Mesenchymal stem cell (in vitro differentiated cells and primary cell): ENCODE measurements at regions not wholly inside any gene's neighbourhood (a gene's known extent, or its start where the extent isn't known, plus 50 kb on each side); places are given as distances from the start of the nearest gene placed in this dataset.

Experiments
- DNase-seq: peaks from one replicate; pipeline ENCODE4 v3.0.0-alpha.2; 2013
- H2AFZ ChIP-seq: one replicate; pipeline ENCODE4 v1.6.1; 2013; ENCODE audit warnings: low read depth, mild to moderate bottlenecking, control low read depth, inconsistent platforms, low read length, moderate library complexity
- H2AK5ac ChIP-seq: 2 replicates; pipeline ENCODE4 v1.6.1; 2013; ENCODE audit warnings: low read length, moderate library complexity, mild to moderate bottlenecking, inconsistent platforms; ENCODE audit not compliant: severe bottlenecking
- H2BK120ac ChIP-seq: one replicate; pipeline ENCODE4 v1.6.1; 2013; ENCODE audit warnings: low read depth, mild to moderate bottlenecking, inconsistent platforms, low read length, moderate library complexity
- H2BK12ac ChIP-seq, 2 experiments: one replicate each; pipeline ENCODE4 v1.6.1; 2013; ENCODE audit warnings: inconsistent platforms in 2 of 2, low read length in 2 of 2, mild to moderate bottlenecking in 2 of 2, moderate library complexity in 2 of 2, control low read depth in 1 of 2
- H2BK15ac ChIP-seq: one replicate; pipeline ENCODE4 v1.6.1; 2013; ENCODE audit warnings: mild to moderate bottlenecking, low read depth, inconsistent platforms; ENCODE audit not compliant: poor library complexity, severe bottlenecking
- H2BK5ac ChIP-seq: 2 replicates; pipeline ENCODE4 v1.6.1; 2013; ENCODE audit warnings: low read depth, mild to moderate bottlenecking, low read length, control low read depth, inconsistent platforms; ENCODE audit not compliant: poor library complexity, severe bottlenecking
- H3K14ac ChIP-seq, 2 experiments: one replicate each; pipeline ENCODE4 v1.6.1; 2013; ENCODE audit warnings: inconsistent platforms in 2 of 2, low read length in 2 of 2, control low read depth in 1 of 2, mild to moderate bottlenecking in 1 of 2, moderate library complexity in 1 of 2
- H3K18ac ChIP-seq, 2 experiments: one replicate each; pipeline ENCODE4 v1.6.1; 2013; ENCODE audit warnings: inconsistent platforms in 2 of 2, low read length in 2 of 2, control low read depth in 1 of 2, low read depth in 1 of 2, mild to moderate bottlenecking in 1 of 2
- H3K23ac ChIP-seq, 2 experiments: one replicate each; pipeline ENCODE4 v1.6.1; 2013; ENCODE audit warnings: inconsistent platforms in 2 of 2, low read length in 2 of 2, mild to moderate bottlenecking in 2 of 2, moderate library complexity in 2 of 2, control low read depth in 1 of 2
- H3K27ac ChIP-seq: 2 replicates; pipeline ENCODE4 v1.5.1; 2013; ENCODE audit warnings: mild to moderate bottlenecking, moderate library complexity, low read length, control low read depth, inconsistent platforms; ENCODE audit not compliant: poor library complexity, severe bottlenecking
- H3K27me3 ChIP-seq, 2 experiments: 2 replicates each; pipeline versions ENCODE4 v1.6.1 to v1.7.0; 2013; ENCODE audit warnings: low read length in 2 of 2, mild to moderate bottlenecking in 2 of 2, moderate library complexity in 2 of 2, control low read depth in 1 of 2, inconsistent platforms in 1 of 2; ENCODE audit not compliant: control insufficient read depth in 1 of 2, insufficient read depth in 1 of 2
- H3K36me3 ChIP-seq, 2 experiments: 2 replicates each; pipeline versions ENCODE4 v1.6.1 to v1.7.0; 2013; ENCODE audit warnings: low read length in 2 of 2, control low read depth in 1 of 2, inconsistent platforms in 1 of 2, low read depth in 1 of 2, mild to moderate bottlenecking in 1 of 2; ENCODE audit not compliant: insufficient read depth in 2 of 2, control insufficient read depth in 1 of 2
- H3K4ac ChIP-seq, 2 experiments: one replicate each; pipeline ENCODE4 v1.6.1; 2013; ENCODE audit warnings: inconsistent platforms in 2 of 2, low read length in 2 of 2, mild to moderate bottlenecking in 2 of 2, moderate library complexity in 2 of 2, control low read depth in 1 of 2, low read depth in 1 of 2
- H3K4me1 ChIP-seq: 2 replicates; pipeline ENCODE4 v1.6.1; 2013; ENCODE audit warnings: low read depth, low read length, control low read depth; ENCODE audit not compliant: control insufficient read depth, insufficient read depth
- H3K4me2 ChIP-seq: 2 replicates; pipeline ENCODE4 v1.6.1; 2013; ENCODE audit warnings: low read length, mild to moderate bottlenecking, inconsistent platforms; ENCODE audit not compliant: poor library complexity, severe bottlenecking
- H3K4me3 ChIP-seq, 2 experiments: 2 replicates each; pipeline versions ENCODE4 v1.5.1 to v1.7.0; 2013; ENCODE audit warnings: low read length in 2 of 2, mild to moderate bottlenecking in 2 of 2, control low read depth in 1 of 2, low read depth in 1 of 2; ENCODE audit not compliant: insufficient read depth in 1 of 2
- H3K79me1 ChIP-seq: replicated peaks from 2 replicates; pipeline ENCODE4 v1.6.1; 2013; ENCODE audit warnings: mild to moderate bottlenecking, control low read depth, low read length, inconsistent platforms; ENCODE audit not compliant: poor library complexity, severe bottlenecking
- H3K9ac ChIP-seq: 2 replicates; pipeline ENCODE4 v1.7.0; 2013; ENCODE audit warnings: mild to moderate bottlenecking, low read length, moderate library complexity
- H3K9me3 ChIP-seq: 2 replicates; pipeline ENCODE4 v1.7.0; 2013; ENCODE audit warnings: mild to moderate bottlenecking, low read length; ENCODE audit not compliant: control insufficient read depth
- H4K8ac ChIP-seq: one replicate; pipeline ENCODE4 v1.6.1; 2013; ENCODE audit warnings: inconsistent platforms, mild to moderate bottlenecking, low read length, moderate library complexity
- H4K91ac ChIP-seq: one replicate; pipeline ENCODE4 v1.6.1; 2013; ENCODE audit warnings: mild to moderate bottlenecking, low read length, inconsistent platforms
- WGBS: methylation state at CpG from one replicate; pipeline ENCODE4 v1.1.7; 2013; ENCODE audit warnings: mixed read lengths; 5-methylcytosine and 5-hydroxymethylcytosine counted together

GRCh38 chr1:185450917-185451316, 133.9 kb upstream of the IVNS1ABP start:
- H2AFZ ChIP-seq = no peak overlapping the region
- H3K23ac ChIP-seq = no peak overlapping the region
- no peak overlapping the region for H3K14ac ChIP-seq
- H2AK5ac ChIP-seq = no peak overlapping the region
- no peaks in the 10 kb centered on the region for H3K79me1 ChIP-seq
- no peak overlapping the region for H3K4ac ChIP-seq
- H3K9me3 ChIP-seq = peaks cover 3% of the 10 kb centered on the region
- no peak for DNase-seq
- no peak overlapping the region for H2BK5ac ChIP-seq
- H2BK120ac ChIP-seq = no peak overlapping the region
- 92% methylated on average over 5 of the region's 5 CpGs for WGBS
- no peaks in the 10 kb centered on the region for H3K27me3 ChIP-seq
- H3K9ac ChIP-seq = no peak overlapping the region
- no peak overlapping the region for H3K18ac ChIP-seq
- no peaks in the 10 kb centered on the region for H3K36me3 ChIP-seq
- H3K27ac ChIP-seq = no peak overlapping the region
- H4K91ac ChIP-seq = no peak overlapping the region
- no peak overlapping the region for H2BK15ac ChIP-seq
- H3K4me3 ChIP-seq = no peak overlapping the region
- H4K8ac ChIP-seq = no peak overlapping the region
- no peak overlapping the region for H3K4me2 ChIP-seq
- no peak overlapping the region for H2BK12ac ChIP-seq
- no peaks in the 10 kb centered on the region for H3K4me1 ChIP-seq

- H3K27ac ChIP-seq = no peak overlapping the region
- H3K27me3 ChIP-seq = no peaks in the 10 kb centered on the region
- no peak overlapping the region for H4K8ac ChIP-seq
- no peak overlapping the region for H2BK12ac ChIP-seq
- H2BK120ac ChIP-seq = no peak overlapping the region
- H2AK5ac ChIP-seq = no peak overlapping the region
- H2AFZ ChIP-seq = no peak overlapping the region
- no peak overlapping the region for H3K14ac ChIP-seq
- WGBS = 96% methylated on average over 3 of the region's 3 CpGs
- H2BK15ac ChIP-seq = no peak overlapping the region
- H3K4ac ChIP-seq = no peak overlapping the region
- H3K18ac ChIP-seq = no peak overlapping the region
- no peak overlapping the region for H3K4me3 ChIP-seq
- H3K79me1 ChIP-seq = no peaks in the 10 kb centered on the region
- H3K9ac ChIP-seq = no peak overlapping the region
- no peaks in the 10 kb centered on the region for H3K36me3 ChIP-seq
- no peak overlapping the region for H3K4me2 ChIP-seq
- H3K23ac ChIP-seq = no peak overlapping the region
- no peak for DNase-seq
- H3K9me3 ChIP-seq = peaks cover 3% of the 10 kb centered on the region
- H2BK5ac ChIP-seq = no peak overlapping the region
- H4K91ac ChIP-seq = no peak overlapping the region
- H3K4me1 ChIP-seq = no peaks in the 10 kb centered on the region
Measured at GRCh38 chr1:185450060-185450788, 133.2 kb upstream of the IVNS1ABP start.

GRCh38 chr1:185449378-185450059, 132.5 kb upstream of the IVNS1ABP start:
- no peak overlapping the region for H2BK15ac ChIP-seq
- no peak overlapping the region for H2BK120ac ChIP-seq
- H3K23ac ChIP-seq = no peak overlapping the region
- no peak overlapping the region for H3K14ac ChIP-seq
- H3K79me1 ChIP-seq = no peaks in the 10 kb centered on the region
- H2BK5ac ChIP-seq = no peak overlapping the region
- no peak overlapping the region for H4K91ac ChIP-seq
- H3K27me3 ChIP-seq = no peaks in the 10 kb centered on the region
- peaks cover 2% of the 10 kb centered on the region for H3K4me1 ChIP-seq
- H3K9ac ChIP-seq = no peak overlapping the region
- WGBS = 95% methylated on average over 2 of the region's 3 CpGs
- no peak for DNase-seq
- H2AK5ac ChIP-seq = no peak overlapping the region
- H2AFZ ChIP-seq = no peak overlapping the region
- H3K4ac ChIP-seq = no peak overlapping the region
- H3K4me2 ChIP-seq = no peak overlapping the region
- no peak overlapping the region for H3K4me3 ChIP-seq
- no peak overlapping the region for H4K8ac ChIP-seq
- no peaks in the 10 kb centered on the region for H3K36me3 ChIP-seq
- no peak overlapping the region for H3K18ac ChIP-seq
- H3K9me3 ChIP-seq = peaks cover 3% of the 10 kb centered on the region
- H2BK12ac ChIP-seq = no peak overlapping the region
- H3K27ac ChIP-seq = no peak overlapping the region

- 60% methylated on average over 2 of the region's 3 CpGs for WGBS
- H2BK5ac ChIP-seq = no peak overlapping the region
- no peaks in the 10 kb centered on the region for H3K79me1 ChIP-seq
- no peaks in the 10 kb centered on the region for H3K27me3 ChIP-seq
- H3K18ac ChIP-seq = no peak overlapping the region
- no peak overlapping the region for H4K8ac ChIP-seq
- no peak overlapping the region for H2AFZ ChIP-seq
- no peak overlapping the region for H2AK5ac ChIP-seq
- peaks cover 5% of the 10 kb centered on the region for H3K4me1 ChIP-seq
- no peak overlapping the region for H3K4me2 ChIP-seq
- no peak overlapping the region for H2BK15ac ChIP-seq
- H3K4me3 ChIP-seq = no peak overlapping the region
- no peak overlapping the region for H3K27ac ChIP-seq
- H3K9me3 ChIP-seq = peaks cover 3% of the 10 kb centered on the region
- H3K4ac ChIP-seq = no peak overlapping the region
- H2BK12ac ChIP-seq = no peak overlapping the region
- DNase-seq = peak; percentile 65
- H3K14ac ChIP-seq = no peak overlapping the region
- H3K9ac ChIP-seq = no peak overlapping the region
- no peaks in the 10 kb centered on the region for H3K36me3 ChIP-seq
- H2BK120ac ChIP-seq = no peak overlapping the region
- no peak overlapping the region for H3K23ac ChIP-seq
- no peak overlapping the region for H4K91ac ChIP-seq
Measured at GRCh38 chr1:185448591-185449186, 131.6 kb upstream of the IVNS1ABP start.
